Globus pallidus (tissue), 1 donor: ENCODE measurements at regions not wholly inside any gene's neighbourhood (a gene's known extent, or its start where the extent isn't known, plus 50 kb on each side); places are given as distances from the start of the nearest gene placed in this dataset.

Experiments used
- DNase-seq: peaks from one replicate; pipeline ENCODE4 v3.0.0-alpha.2; 2015; ENCODE audit warnings: low spot score

GRCh38 chr1:191892716-191893115, 265.5 kb upstream of the RGS18 start:
- DNase-seq = no peak

GRCh38 chr1:191895049-191895448, 263.2 kb upstream of the RGS18 start:
- no peak for DNase-seq

DNA sequence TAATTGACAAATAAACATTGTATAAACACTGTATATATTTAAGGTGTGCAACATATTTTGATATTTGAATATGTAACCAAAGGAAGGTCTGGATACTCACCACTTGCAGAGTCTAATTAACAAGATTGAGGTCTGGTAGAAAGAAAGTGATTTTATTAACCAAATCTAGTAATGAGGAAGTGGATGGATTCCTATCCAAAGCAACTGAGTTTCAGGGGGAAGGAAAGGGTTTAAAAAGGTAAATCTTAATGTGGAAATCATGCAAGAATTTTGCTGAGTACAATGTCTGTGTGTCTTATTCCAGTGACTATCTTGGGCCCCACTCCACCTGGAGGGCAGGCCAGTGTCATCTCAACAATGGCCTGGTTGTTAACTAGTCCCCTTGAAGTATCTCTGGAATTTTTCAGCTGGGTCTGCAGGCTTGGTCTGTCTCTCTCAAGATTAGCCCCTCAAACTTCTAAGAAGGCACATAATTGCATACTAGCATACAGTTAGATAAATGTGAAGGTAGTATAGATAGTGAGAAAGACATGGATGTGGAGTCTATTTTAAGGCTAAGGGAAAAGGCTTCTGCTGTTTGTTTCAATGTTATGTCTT, 262.7 kb upstream of the RGS18 start:
- no peak for DNase-seq

DNA sequence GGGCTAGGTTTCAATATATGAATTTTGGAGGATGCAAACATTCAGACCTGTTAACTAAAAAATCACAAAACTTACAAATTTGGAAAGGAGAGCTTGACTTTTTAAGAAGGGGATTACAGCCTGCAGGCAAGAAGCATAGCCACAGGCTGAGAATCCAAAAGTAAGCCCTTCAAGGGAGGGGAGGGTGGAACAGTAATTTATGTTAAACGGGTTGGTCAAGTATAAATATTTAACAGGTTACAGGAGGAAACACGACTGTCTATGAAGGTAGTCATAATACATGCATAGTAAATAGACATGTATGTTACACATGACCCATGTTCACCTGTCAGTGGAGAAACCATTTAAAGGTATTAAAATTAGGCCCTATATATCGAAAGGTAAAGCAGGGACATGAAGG, 261.1 kb upstream of the RGS18 start:
- no peak for DNase-seq

- DNase-seq = no peak
Observed at GRCh38 chr1:191901651-191902050, 256.6 kb upstream of the RGS18 start.

DNA sequence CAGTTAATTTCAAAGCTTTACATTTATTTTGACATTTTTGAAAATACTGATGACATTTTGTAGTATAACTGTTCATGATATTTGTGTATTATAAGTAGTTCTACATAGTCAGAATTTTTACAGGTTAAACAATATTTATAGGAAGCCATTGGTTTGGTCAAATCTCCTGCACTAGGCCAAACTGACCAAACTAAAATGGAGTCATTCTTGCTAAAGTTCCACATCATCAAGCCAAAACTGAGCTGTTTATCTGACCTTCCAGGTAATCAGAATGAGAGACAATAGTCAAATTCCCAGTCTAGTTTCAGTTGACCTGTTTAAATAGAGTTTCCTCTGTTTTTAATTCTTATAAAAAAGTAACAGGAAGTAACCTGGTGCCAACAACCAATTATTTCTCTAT, 253.3 kb upstream of the RGS18 start:
- DNase-seq = no peak

- no peak for DNase-seq
Observed at GRCh38 chr1:191905781-191906180, 252.5 kb upstream of the RGS18 start.

- no peak for DNase-seq
Observed at GRCh38 chr1:191907121-191907520, 251.1 kb upstream of the RGS18 start.

GRCh38 chr1:191910245-191910644, 248.0 kb upstream of the RGS18 start:
- no peak for DNase-seq

DNA sequence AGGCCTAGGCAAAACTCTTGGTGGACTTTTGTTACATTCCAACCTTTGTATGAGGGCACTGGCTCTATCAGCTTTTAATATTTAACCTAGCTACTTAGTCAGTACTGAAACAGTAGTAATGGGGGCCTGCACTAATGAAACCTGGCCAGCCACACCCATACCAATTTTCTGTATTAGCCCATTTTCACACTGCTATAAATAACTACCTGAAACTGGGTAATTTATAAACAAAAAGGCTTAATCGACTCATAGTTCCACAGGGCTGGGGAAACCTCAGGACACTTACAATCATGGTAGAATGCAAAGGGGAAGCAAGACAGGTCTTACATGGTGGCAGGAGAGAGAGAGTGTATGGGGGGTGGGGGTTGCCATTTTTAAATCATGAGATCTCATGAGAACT, 245.7 kb upstream of the RGS18 start:
- DNase-seq = no peak

- no peak for DNase-seq
Observed at GRCh38 chr1:191913260-191913977, 244.8 kb upstream of the RGS18 start.

DNA sequence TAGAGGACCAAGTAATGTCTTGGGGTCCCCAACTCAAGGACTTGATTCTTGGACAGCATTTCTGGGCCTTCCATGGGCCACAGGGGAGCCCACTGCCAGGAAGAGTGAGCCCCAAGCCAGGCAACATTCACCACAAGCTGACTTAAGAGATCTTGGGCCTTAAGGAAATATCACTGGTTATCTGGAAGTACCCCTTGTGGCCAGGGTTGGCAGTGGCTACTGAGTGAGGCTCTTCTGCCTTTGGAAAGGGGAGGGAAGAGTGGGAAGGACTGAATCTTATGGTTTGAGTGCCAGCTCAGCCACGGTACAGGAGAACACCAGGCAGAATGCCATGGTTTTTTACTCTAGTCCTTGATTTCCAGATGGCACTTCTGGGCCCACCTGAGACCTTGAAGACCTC, 228.9 kb upstream of the RGS18 start:
- no peak for DNase-seq

GRCh38 chr1:191943684-191944083, 214.6 kb upstream of the RGS18 start:
- DNase-seq = no peak

DNA sequence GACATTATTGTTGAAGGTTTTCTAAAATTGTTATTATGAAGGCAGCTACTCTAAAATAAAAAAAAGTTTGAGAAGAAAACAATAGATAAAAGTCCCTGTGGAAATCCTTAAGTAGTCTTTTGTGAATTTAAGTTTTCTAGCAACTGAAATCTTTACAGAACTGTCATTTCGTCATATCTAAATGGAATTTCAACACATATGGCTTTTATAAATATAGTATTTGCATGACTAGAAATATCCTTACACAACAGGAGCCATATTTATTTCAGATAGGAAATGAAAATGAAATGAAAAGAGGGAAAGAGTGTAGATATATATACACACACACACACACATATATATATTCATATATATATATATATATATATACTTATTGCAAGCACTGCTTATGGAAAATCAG, 204.7 kb upstream of the RGS18 start:
- no peak for DNase-seq

- DNase-seq = no peak
Observed at GRCh38 chr1:191959856-191960255, 198.4 kb upstream of the RGS18 start.

DNA sequence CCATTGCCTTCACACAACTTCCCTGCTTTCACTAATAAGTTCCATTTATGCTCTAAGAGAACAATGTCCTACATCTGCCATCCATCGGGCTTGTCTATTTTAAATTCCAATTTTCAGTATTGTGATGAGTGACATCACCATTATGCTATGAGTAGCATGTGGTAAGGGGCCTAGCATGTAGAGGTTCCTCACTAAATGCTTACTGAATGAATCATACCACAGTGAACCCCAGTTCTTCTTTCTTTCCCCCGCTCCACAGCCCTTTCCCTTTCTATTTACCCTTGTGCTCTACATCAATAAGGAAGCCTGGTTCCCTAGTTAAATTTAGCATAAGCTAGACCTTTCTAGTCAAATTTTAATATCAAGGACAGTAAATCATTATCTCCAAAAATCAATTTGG, 195.0 kb upstream of the RGS18 start:
- no peak for DNase-seq

DNA sequence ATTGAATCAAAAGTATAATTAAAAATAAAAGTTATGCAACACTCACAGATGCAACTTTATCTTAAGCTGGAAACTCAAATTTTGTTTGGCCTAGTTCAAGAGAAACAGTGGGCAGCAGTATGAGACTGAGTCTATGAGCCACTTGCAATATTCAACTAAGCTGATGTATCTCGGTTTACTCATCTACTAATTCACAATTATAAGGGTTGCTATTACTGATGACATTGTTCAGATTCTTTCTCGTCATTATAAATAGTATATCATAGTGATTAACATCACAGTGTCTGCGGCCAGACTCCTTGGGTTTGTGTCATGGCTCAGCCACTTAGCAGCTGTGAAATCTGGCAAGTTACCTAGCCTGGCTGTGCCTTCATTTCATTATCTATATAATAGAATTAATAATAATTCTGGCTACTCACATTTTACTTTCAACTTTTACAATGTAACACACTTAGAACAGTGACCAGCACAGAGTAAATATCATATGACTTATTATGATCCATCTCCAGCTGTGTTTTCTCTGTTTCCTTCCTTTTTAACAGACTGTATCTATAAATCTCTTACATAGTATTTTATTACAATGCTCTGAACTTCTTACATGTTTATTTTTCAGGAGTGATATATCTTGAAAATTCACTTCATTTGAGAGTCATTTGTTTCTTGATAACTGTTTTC, 194.3 kb upstream of the RGS18 start:
- no peak for DNase-seq

- DNase-seq = no peak
Observed at GRCh38 chr1:191969290-191969689, 189.0 kb upstream of the RGS18 start.

GRCh38 chr1:191970116-191970515, 188.1 kb upstream of the RGS18 start:
- no peak for DNase-seq

DNA sequence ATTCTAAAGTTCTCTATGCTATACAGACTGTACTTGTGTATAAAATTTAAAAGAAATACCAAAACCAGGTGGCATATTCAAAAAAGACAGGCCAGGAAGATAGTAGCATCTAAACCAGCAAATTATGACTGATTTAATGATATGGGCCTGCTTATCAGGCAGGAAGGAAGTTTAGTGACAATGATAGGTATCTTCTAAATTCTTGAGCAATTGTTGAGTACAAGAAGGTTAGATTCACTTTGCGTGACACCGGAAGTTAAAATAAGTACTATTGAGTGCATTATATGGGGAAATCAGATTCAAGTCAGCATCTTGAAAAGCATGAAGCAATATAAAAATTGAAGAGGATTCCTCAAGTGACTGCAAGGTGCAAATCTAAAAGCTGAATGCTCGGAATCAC, 186.8 kb upstream of the RGS18 start:
- no peak for DNase-seq

- no peak for DNase-seq
Observed at GRCh38 chr1:191974004-191974403, 184.3 kb upstream of the RGS18 start.

DNA sequence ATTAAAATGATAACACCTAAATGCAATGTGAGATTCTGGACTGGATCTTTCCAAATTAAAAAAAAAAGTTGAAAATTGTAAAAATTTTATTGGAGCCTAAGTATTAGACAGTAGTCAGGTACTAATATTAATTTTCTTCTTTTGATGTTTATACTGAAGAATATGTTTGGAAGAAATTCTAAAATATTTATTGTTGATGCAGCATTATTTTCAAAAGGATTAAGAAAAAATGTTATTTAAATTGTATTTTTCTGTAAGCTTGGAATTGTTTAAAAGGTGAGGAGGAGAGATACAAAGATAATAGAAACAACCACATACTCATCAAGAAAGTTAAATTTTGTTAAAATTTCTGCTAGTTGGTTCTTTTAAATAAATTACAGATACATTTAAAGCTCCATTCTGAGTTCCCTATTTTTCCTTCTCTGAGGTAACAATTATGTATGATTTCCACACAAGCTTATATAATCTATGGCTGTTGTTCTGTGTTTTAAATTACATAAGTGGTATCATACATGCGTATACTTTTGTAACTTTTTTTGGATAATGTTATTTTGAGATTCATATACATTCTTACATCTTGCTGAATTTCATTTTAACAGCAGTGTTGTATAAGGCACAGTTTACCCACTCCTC, 180.3 kb upstream of the RGS18 start:
- DNase-seq = no peak

GRCh38 chr1:191984856-191985255, 173.4 kb upstream of the RGS18 start:
- no peak for DNase-seq
